ENCODE measurements at regions not wholly inside any gene's neighbourhood (a gene's known extent, or its start where the extent isn't known, plus 50 kb on each side); places are given as distances from the start of the nearest gene placed in this dataset.

DNA sequence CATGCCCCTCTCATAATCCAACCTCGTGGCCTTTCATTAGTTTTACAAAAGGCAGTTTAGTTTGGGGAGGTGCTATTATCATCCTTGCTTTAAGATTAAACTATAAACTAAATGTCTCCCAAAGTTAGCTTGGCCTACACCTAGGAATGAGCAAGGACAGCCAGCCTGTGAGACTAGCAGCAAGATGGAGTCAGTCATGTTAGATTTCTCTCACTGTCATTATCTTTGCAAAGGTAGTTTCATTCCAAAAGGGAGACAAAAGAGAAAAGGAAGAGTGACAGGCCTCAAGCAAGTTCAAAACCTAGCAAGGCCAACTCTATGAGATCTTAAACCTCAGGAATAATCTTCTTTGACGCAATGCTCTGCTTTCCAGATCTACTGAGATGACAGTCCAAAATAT is 232.2 kb downstream of the UBE3D start:
- peaks cover 3 to 6% of the 10 kb centered on the region in 2 donors for H3K27me3 Mint-ChIP-seq
- ChIA-PET CTCF (no interaction called here), POLR2A (no interaction called here)
- Histone ChIP-seq H3K27me3 (replicated peaks in 1 of 2; ENCODE audit: control insufficient read depth in 2 of 2, extremely low read depth in 1 of 2, insufficient read depth in 2 of 2, low read length in 1 of 2) (no peaks in the 10 kb centered on the region), H3K4me3 (ENCODE audit: control insufficient read depth in 1 of 2, extremely low read depth in 1 of 2, low read length in 1 of 2) (no peak overlapping the region), H3K27ac (ENCODE audit: low read length) (no peak overlapping the region), H3K4me1 (ENCODE audit: control insufficient read depth in 1 of 2, extremely low read depth in 1 of 2, insufficient read depth in 2 of 2, low read length in 2 of 2) (no peaks in the 10 kb centered on the region), H3K9me3 (no peaks in the 10 kb centered on the region), H3K36me3 (ENCODE audit: control insufficient read depth in 2 of 2, extremely low read depth in 1 of 2, insufficient read depth in 1 of 2, low read length in 1 of 2) (no peaks in the 10 kb centered on the region)
- H3K4me1 Mint-ChIP-seq, result no peaks in the 10 kb centered on the region
- no peak for DNase-seq
- ATAC-seq (replicated peaks in 1 of 4), result no peak
- H3K36me3 Mint-ChIP-seq, result no peaks in the 10 kb centered on the region
- WGBS (ENCODE audit: insufficient coverage), result no CpG with 5 or more reads among the region's 2 CpGs
- peaks cover 0 to 5% (median 0%) of the 10 kb centered on the region in 3 donors for H3K9me3 Mint-ChIP-seq
- no peak overlapping the region for H3K27ac Mint-ChIP-seq
- no peak overlapping the region for H3K4me3 Mint-ChIP-seq

DNA sequence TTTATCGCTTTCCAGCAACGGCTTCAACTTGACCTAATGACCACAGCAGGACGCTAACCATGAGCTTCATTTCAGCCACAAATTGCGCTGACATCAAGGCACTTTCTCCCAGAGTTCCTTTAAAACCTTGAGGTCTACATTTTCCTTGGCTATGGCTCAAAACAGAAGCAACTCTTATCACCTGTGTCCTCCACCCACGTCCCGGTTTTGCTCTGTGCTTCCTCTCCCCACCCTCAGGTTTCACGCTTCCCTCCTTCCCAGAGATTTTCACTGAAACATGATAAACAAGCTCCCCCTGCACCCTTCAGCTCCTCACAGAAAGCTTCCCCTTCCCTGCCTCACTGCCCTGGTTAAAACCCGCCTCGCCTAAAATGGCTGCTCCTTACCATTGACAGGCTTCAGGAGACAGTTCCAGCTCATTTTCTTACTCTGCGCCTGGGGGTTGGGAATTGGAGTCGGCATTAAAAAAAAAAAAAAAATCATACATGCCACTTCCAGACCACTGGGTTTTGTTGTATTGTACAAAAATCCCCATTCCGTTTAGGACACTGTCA is 229.5 kb downstream of the UBE3D start:
- Histone ChIP-seq H3K9me3 (no peaks in the 10 kb centered on the region), H3K27me3 (replicated peaks in 1 of 2; ENCODE audit: control insufficient read depth in 2 of 2, extremely low read depth in 1 of 2, insufficient read depth in 2 of 2, low read length in 1 of 2) (no peaks in the 10 kb centered on the region), H3K4me3 (ENCODE audit: control insufficient read depth in 1 of 2, extremely low read depth in 1 of 2, low read length in 1 of 2) (no peak overlapping the region), H3K27ac (ENCODE audit: low read length) (no peak overlapping the region), H3K36me3 (ENCODE audit: control insufficient read depth in 2 of 2, extremely low read depth in 1 of 2, insufficient read depth in 1 of 2, low read length in 1 of 2) (no peaks in the 10 kb centered on the region), H3K4me1 (ENCODE audit: control insufficient read depth in 1 of 2, extremely low read depth in 1 of 2, insufficient read depth in 2 of 2, low read length in 2 of 2) (no peaks in the 10 kb centered on the region)
- Mint-ChIP-seq H3K4me3 (no peak overlapping the region), H3K27ac (no peak overlapping the region), H3K4me1 (no peaks in the 10 kb centered on the region), H3K27me3 (peaks cover 3 to 6% of the 10 kb centered on the region in 2 donors), H3K9me3 (peaks cover 0 to 5% (median 0%) of the 10 kb centered on the region in 3 donors), H3K36me3 (no peaks in the 10 kb centered on the region)
- 78% methylated on average over 7 of the region's 12 CpGs for WGBS (ENCODE audit: insufficient coverage)
- no peak for DNase-seq
- POLR2A ChIA-PET, result no interaction called here
- CTCF ChIA-PET, result no interaction called here
- no peak for ATAC-seq (replicated peaks in 1 of 4)

DNA sequence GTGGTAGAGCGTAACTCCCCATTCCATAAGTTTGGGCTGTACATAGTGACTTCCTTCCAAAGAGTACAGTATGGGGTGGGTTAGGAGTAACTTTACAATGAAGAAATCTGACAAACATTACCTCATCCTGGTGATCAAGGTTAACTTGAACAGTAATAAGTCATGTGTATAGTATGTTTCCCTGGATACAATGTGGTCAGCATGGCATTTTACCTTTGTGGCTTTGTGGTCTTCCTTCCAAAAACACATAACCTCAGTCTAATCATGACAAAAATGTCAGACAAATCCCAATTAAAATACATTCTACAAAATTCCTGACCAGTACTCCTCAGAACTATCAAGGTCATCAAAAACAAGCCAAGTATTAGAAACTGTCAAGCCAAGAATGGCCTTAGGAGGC is 225.1 kb downstream of the UBE3D start:
- no peak overlapping the region for H3K27ac ChIP-seq (ENCODE audit: low read length)
- ChIA-PET CTCF (no interaction called here), POLR2A (no interaction called here)
- DNase-seq (no peak), ATAC-seq (replicated peaks in 1 of 4) (no peak)
- no peaks in the 10 kb centered on the region for H3K4me1 ChIP-seq (ENCODE audit: control insufficient read depth in 1 of 2, extremely low read depth in 1 of 2, insufficient read depth in 2 of 2, low read length in 2 of 2)
- H3K27me3 Mint-ChIP-seq, result peaks cover 3 to 6% of the 10 kb centered on the region in 2 donors
- H3K4me3 Mint-ChIP-seq, result no peak overlapping the region
- no peaks in the 10 kb centered on the region for H3K36me3 Mint-ChIP-seq
- H3K9me3 Mint-ChIP-seq, result peaks cover 0 to 5% (median 0%) of the 10 kb centered on the region in 3 donors
- WGBS (ENCODE audit: insufficient coverage), result no CpG with 5 or more reads among the region's 1 CpG
- H3K27me3 ChIP-seq (replicated peaks in 1 of 2; ENCODE audit: control insufficient read depth in 2 of 2, extremely low read depth in 1 of 2, insufficient read depth in 2 of 2, low read length in 1 of 2), result peaks cover 0 to 2% of the 10 kb centered on the region in 2 experiments
- no peak overlapping the region for H3K27ac Mint-ChIP-seq
- no peaks in the 10 kb centered on the region for H3K36me3 ChIP-seq (ENCODE audit: control insufficient read depth in 2 of 2, extremely low read depth in 1 of 2, insufficient read depth in 1 of 2, low read length in 1 of 2)
- H3K9me3 ChIP-seq, result no peaks in the 10 kb centered on the region
- H3K4me1 Mint-ChIP-seq, result no peaks in the 10 kb centered on the region
- H3K4me3 ChIP-seq (ENCODE audit: control insufficient read depth in 1 of 2, extremely low read depth in 1 of 2, low read length in 1 of 2), result no peak overlapping the region

DNA sequence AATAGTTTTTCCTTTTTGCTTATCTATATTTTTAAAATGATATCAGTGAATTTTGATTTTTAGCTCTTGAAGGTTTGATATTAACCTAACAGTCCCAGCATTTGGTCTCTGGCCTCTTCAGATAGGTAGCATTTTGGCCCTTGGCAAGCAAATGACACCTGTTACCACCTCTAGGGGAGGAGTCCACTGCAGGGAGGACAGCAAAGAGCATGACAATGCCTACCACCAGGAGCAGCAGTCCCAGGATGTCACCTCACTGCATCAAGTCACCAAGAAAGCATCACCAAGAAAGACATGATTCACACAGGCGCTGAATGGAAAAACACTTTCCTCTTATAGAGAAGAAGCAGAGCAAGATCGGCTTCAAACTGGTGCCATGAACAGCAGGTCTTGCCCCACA is 224.3 kb downstream of the UBE3D start:
- H3K4me1 ChIP-seq (ENCODE audit: control insufficient read depth in 1 of 2, extremely low read depth in 1 of 2, insufficient read depth in 2 of 2, low read length in 2 of 2), result no peaks in the 10 kb centered on the region
- H3K36me3 ChIP-seq (ENCODE audit: control insufficient read depth in 2 of 2, extremely low read depth in 1 of 2, insufficient read depth in 1 of 2, low read length in 1 of 2), result no peaks in the 10 kb centered on the region
- H3K36me3 Mint-ChIP-seq, result no peaks in the 10 kb centered on the region
- peaks cover 0 to 5% (median 0%) of the 10 kb centered on the region in 3 donors for H3K9me3 Mint-ChIP-seq
- peaks cover 3 to 6% of the 10 kb centered on the region in 2 donors for H3K27me3 Mint-ChIP-seq
- H3K9me3 ChIP-seq, result no peaks in the 10 kb centered on the region
- WGBS (ENCODE audit: insufficient coverage), result 90% methylated on average over 2 of the region's 2 CpGs
- no peaks in the 10 kb centered on the region for H3K4me1 Mint-ChIP-seq
- no peak overlapping the region for H3K27ac ChIP-seq (ENCODE audit: low read length)
- DNase-seq (no peak), ATAC-seq (replicated peaks in 1 of 4) (no peak)
- H3K27ac Mint-ChIP-seq, result no peak overlapping the region
- no peak overlapping the region for H3K4me3 ChIP-seq (ENCODE audit: control insufficient read depth in 1 of 2, extremely low read depth in 1 of 2, low read length in 1 of 2)
- H3K4me3 Mint-ChIP-seq, result no peak overlapping the region
- CTCF ChIA-PET, result no interaction called here
- POLR2A ChIA-PET, result no interaction called here
- peaks cover 0 to 7% of the 10 kb centered on the region in 2 experiments for H3K27me3 ChIP-seq (replicated peaks in 1 of 2; ENCODE audit: control insufficient read depth in 2 of 2, extremely low read depth in 1 of 2, insufficient read depth in 2 of 2, low read length in 1 of 2)

Data from T-cell (primary cell).